MM.1S (cell line): ENCODE measurements at regions not wholly inside any gene's neighbourhood (a gene's known extent, or its start where the extent isn't known, plus 50 kb on each side); places are given as distances from the start of the nearest gene placed in this dataset.

Source experiments
- DNase-seq: peaks from one replicate; pipeline ENCODE4 v3.0.0-alpha.2; 2015
- H2AFZ ChIP-seq: fragments of 300-600 bp; sonication (generic); 2 replicates; pipeline ENCODE4 v1.6.0; 2016; ENCODE audit warnings: antibody characterized with exemption, low read length
- H3F3A ChIP-seq: fragments of 300-600 bp; sonication (generic); 2 replicates; pipeline ENCODE4 v1.6.1; 2016; ENCODE audit warnings: mild to moderate bottlenecking, antibody characterized with exemption, low read length, moderate library complexity, mixed read lengths; ENCODE audit not compliant: insufficient read depth
- H3K27ac ChIP-seq: fragments of 300-600 bp; sonication (generic); 2 replicates; pipeline ENCODE4 v1.5.1; 2016; ENCODE audit warnings: mild to moderate bottlenecking, low read length
- H3K27me3 ChIP-seq: fragments of 300-600 bp; sonication (generic); replicated peaks from 2 replicates; pipeline ENCODE4 v1.6.0; 2016; ENCODE audit warnings: low read length; ENCODE audit not compliant: insufficient read depth
- H3K36me3 ChIP-seq: fragments of 300-600 bp; sonication (generic); replicated peaks from 2 replicates; pipeline ENCODE4 v1.6.1; 2016; ENCODE audit warnings: mild to moderate bottlenecking, low read length, mixed read lengths; ENCODE audit not compliant: insufficient read depth
- H3K4me1 ChIP-seq: fragments of 300-600 bp; sonication (generic); 2 replicates; pipeline ENCODE4 v1.6.1; 2016; ENCODE audit warnings: low read length, mixed read lengths
- H3K4me2 ChIP-seq: fragments of 300-600 bp; sonication (generic); 2 replicates; pipeline ENCODE4 v1.6.0; 2016; ENCODE audit warnings: low read depth, low read length
- H3K4me3 ChIP-seq: fragments of 300-600 bp; sonication (generic); 2 replicates; pipeline ENCODE4 v1.5.1; 2016; ENCODE audit warnings: low read length, mixed read lengths
- H3K79me2 ChIP-seq: fragments of 300-600 bp; sonication (generic); 2 replicates; pipeline ENCODE4 v1.6.1; 2016; ENCODE audit warnings: mixed run types, low read length, mixed read lengths
- H3K9ac ChIP-seq: fragments of 300-600 bp; sonication (generic); 2 replicates; pipeline ENCODE4 v1.6.1; 2016; ENCODE audit warnings: low read length, mixed read lengths
- H3K9me2 ChIP-seq: fragments of 300-600 bp; sonication (generic); replicated peaks from 2 replicates; pipeline ENCODE4 v1.6.1; 2016; ENCODE audit warnings: mild to moderate bottlenecking, low read length, mixed read lengths; ENCODE audit not compliant: insufficient read depth
- H3K9me3 ChIP-seq: fragments of 300-600 bp; sonication (generic); replicated peaks from 2 replicates; pipeline ENCODE4 v1.6.1; 2016; ENCODE audit warnings: mild to moderate bottlenecking, low read length, mixed read lengths; ENCODE audit not compliant: insufficient read depth
- H4K20me1 ChIP-seq: fragments of 300-600 bp; sonication (generic); 2 replicates; pipeline ENCODE4 v1.6.1; 2016; ENCODE audit warnings: mild to moderate bottlenecking, low read length, moderate library complexity, mixed read lengths; ENCODE audit not compliant: insufficient read depth
- EZH2 ChIP-seq: fragments of 300-600 bp; sonication (generic); optimal IDR thresholded peaks from 2 replicates; pipeline ENCODE3; 2017; ENCODE audit warnings: low read depth, mild to moderate bottlenecking, antibody characterized with exemption, low read length, mixed read lengths
- EZH2phosphoT487 ChIP-seq: fragments of 300-600 bp; sonication (generic); IDR thresholded peaks from 2 replicates; pipeline ENCODE4 v1.6.1; 2018; ENCODE audit warnings: antibody characterized with exemption, low read length
- TF ChIP-seq, protein P1 (sequence below): fragments of 300-600 bp; sonication (generic); IDR thresholded peaks from 2 replicates; pipeline ENCODE4 v1.5.1; 2016; ENCODE audit warnings: antibody characterized with exemption, low read length, mixed read lengths

DNA sequence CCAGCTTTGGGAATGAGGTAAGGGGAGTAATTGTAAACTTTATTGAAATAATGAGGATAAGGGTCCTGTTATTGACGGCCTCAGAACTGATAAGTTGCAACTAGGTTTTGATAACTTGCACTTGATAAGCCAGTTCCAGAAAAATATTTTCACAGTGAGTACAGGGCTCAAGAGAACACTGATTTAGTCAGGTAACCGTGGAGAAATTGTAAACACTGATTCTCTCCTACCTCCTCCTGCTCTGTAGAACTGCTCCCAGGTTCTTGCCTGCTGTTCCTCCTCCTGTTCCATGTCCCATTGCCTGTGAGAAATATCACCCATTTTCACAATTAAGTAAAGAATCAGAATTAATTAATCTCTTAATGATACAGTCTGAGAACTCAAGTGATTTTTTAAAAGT, 55.0 kb upstream of the CXXC4 start:
- no peaks in the 10 kb centered on the region for H3K4me1 ChIP-seq
- H3K79me2 ChIP-seq: no peaks in the 10 kb centered on the region
- no peaks in the 10 kb centered on the region for H3K36me3 ChIP-seq
- no peak overlapping the region for H3K4me2 ChIP-seq
- H4K20me1 ChIP-seq: no peaks in the 10 kb centered on the region
- H3K27me3 ChIP-seq: no peaks in the 10 kb centered on the region
- TF ChIP-seq EZH2: no peak
- TF ChIP-seq, protein P1, sequence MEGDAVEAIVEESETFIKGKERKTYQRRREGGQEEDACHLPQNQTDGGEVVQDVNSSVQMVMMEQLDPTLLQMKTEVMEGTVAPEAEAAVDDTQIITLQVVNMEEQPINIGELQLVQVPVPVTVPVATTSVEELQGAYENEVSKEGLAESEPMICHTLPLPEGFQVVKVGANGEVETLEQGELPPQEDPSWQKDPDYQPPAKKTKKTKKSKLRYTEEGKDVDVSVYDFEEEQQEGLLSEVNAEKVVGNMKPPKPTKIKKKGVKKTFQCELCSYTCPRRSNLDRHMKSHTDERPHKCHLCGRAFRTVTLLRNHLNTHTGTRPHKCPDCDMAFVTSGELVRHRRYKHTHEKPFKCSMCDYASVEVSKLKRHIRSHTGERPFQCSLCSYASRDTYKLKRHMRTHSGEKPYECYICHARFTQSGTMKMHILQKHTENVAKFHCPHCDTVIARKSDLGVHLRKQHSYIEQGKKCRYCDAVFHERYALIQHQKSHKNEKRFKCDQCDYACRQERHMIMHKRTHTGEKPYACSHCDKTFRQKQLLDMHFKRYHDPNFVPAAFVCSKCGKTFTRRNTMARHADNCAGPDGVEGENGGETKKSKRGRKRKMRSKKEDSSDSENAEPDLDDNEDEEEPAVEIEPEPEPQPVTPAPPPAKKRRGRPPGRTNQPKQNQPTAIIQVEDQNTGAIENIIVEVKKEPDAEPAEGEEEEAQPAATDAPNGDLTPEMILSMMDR: no peak
- no peak for TF ChIP-seq EZH2phosphoT487
- H2AFZ ChIP-seq: no peak overlapping the region
- no peaks in the 10 kb centered on the region; the same call in 1 of the 2 replicates for H3K9me2 ChIP-seq
- no peak for DNase-seq
- H3K9me3 ChIP-seq: no peaks in the 10 kb centered on the region
- no peak overlapping the region for H3K9ac ChIP-seq
- no peak overlapping the region for H3K4me3 ChIP-seq
- H3K27ac ChIP-seq: no peak overlapping the region
- H3F3A ChIP-seq: no peaks in the 10 kb centered on the region

DNA sequence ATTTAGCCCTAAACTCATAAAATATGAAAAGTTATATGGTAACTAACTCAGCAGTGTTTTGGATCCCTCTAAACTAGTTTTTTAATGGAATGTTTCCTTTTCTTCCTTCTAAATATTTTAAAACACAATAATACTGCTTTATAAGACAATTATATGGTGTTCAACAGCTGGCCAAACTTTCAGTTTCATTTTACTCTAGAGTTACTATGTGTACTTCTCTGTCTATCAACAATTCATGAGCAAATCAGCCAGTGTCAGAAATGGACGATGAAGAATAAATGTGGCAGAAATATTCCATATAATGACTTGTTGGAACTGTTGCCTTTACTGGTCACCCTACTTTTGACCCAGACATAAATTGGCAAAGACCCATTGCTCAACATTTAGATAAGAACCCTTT, 64.8 kb upstream of the CXXC4 start:
- Histone ChIP-seq H3K4me3 (peak overlapping the region; percentile 10; the same call in 1 of the 2 replicates), H3K27ac (no peak overlapping the region), H2AFZ (peak overlapping the region; percentile 23; the same call in 1 of the 2 replicates), H3K9me3 (no peaks in the 10 kb centered on the region), H3K4me1 (peaks cover 3% of the 10 kb centered on the region; the same call in 1 of the 2 replicates), H3K9me2 (no peaks in the 10 kb centered on the region), H3K79me2 (no peaks in the 10 kb centered on the region), H3F3A (no peaks in the 10 kb centered on the region), H3K27me3 (no peaks in the 10 kb centered on the region), H3K9ac (no peak overlapping the region), H3K36me3 (no peaks in the 10 kb centered on the region), H4K20me1 (no peaks in the 10 kb centered on the region), H3K4me2 (peak overlapping the region; percentile 43)
- peak; percentile 61 for DNase-seq
- TF ChIP-seq, protein P1: no peak
- TF ChIP-seq EZH2phosphoT487 (no peak), EZH2 (no peak)

DNA sequence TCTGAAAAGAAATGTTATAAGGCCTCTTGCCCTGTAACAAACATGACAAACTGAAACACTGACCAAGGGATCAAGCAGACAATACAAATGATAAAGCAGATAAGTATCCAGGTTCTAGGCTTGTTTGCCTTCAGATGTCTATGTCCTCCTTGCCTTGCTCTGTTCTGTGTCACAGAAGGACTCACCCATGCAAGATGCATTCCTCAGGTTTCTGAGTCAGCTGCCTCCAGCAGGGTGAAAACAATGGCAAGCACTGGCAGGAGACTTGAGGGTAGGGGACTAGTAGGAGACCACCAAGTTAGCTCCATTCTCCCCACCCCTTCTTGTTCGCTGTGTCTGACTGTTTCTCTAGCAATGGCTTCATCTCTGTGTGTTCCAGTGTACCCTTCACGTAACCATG, 76.6 kb upstream of the CXXC4 start:
- no peaks in the 10 kb centered on the region for H3K9me2 ChIP-seq
- H4K20me1 ChIP-seq: no peaks in the 10 kb centered on the region
- H3K4me2 ChIP-seq: no peak overlapping the region
- H3K4me3 ChIP-seq: no peak overlapping the region
- no peaks in the 10 kb centered on the region for H3K9me3 ChIP-seq
- no peak overlapping the region for H3K27ac ChIP-seq
- no peaks in the 10 kb centered on the region for H3K79me2 ChIP-seq
- no peaks in the 10 kb centered on the region for H3K4me1 ChIP-seq
- no peak overlapping the region for H3K9ac ChIP-seq
- TF ChIP-seq, protein P1: no peak
- TF ChIP-seq EZH2phosphoT487: no peak
- TF ChIP-seq EZH2: no peak
- no peaks in the 10 kb centered on the region for H3K36me3 ChIP-seq
- H3F3A ChIP-seq: no peaks in the 10 kb centered on the region
- no peak for DNase-seq
- H3K27me3 ChIP-seq: no peaks in the 10 kb centered on the region
- H2AFZ ChIP-seq: no peak overlapping the region
